DOHH2 (cell line): ENCODE measurements at regions not wholly inside any gene's neighbourhood (a gene's known extent, or its start where the extent isn't known, plus 50 kb on each side); places are given as distances from the start of the nearest gene placed in this dataset.

Experiments used
- H3F3A ChIP-seq: fragments of 200-600 bp; sonication (generic), shearing (Covaris generic); 2 replicates; pipeline ENCODE4 v1.6.0; 2016; ENCODE audit warnings: antibody characterized with exemption, mild to moderate bottlenecking; ENCODE audit not compliant: control insufficient read depth, insufficient read depth
- H3K27ac ChIP-seq: fragments of 200-600 bp; sonication (generic); 2 replicates; pipeline ENCODE4 v1.5.1; 2014; ENCODE audit warnings: low read depth, mild to moderate bottlenecking, low read length, moderate library complexity
- H3K27me3 ChIP-seq: fragments of 200-600 bp; sonication (generic); 2 replicates; pipeline ENCODE4 v1.6.1; 2014; ENCODE audit warnings: mild to moderate bottlenecking, low read length, mixed read lengths; ENCODE audit not compliant: control insufficient read depth
- H3K36me3 ChIP-seq: fragments of 200-600 bp; sonication (generic); 2 replicates; pipeline ENCODE4 v1.6.1; 2014; ENCODE audit warnings: mild to moderate bottlenecking, low read length, moderate library complexity, mixed read lengths; ENCODE audit not compliant: control insufficient read depth
- H3K4me1 ChIP-seq: fragments of 200-600 bp; sonication (generic); 2 replicates; pipeline ENCODE4 v1.6.1; 2014; ENCODE audit warnings: mild to moderate bottlenecking, low read length, mixed read lengths; ENCODE audit not compliant: control insufficient read depth
- H3K4me2 ChIP-seq: fragments of 200-600 bp; sonication (generic); 2 replicates; pipeline ENCODE4 v1.6.0; 2014; ENCODE audit warnings: mild to moderate bottlenecking, low read length, moderate library complexity
- H3K4me3 ChIP-seq: fragments of 200-600 bp; sonication (generic); 2 replicates; pipeline ENCODE4 v1.5.1; 2014; ENCODE audit warnings: mild to moderate bottlenecking, low read length, mixed read lengths
- H3K79me2 ChIP-seq: fragments of 200-600 bp; sonication (generic); 2 replicates; pipeline ENCODE4 v1.6.1; 2014; ENCODE audit warnings: mild to moderate bottlenecking, low read length, mixed read lengths; ENCODE audit not compliant: control insufficient read depth
- H3K9me2 ChIP-seq: fragments of 200-600 bp; sonication (generic); replicated peaks from 2 replicates; pipeline ENCODE4 v1.6.1; 2014; ENCODE audit warnings: mild to moderate bottlenecking, low read length, mixed read lengths; ENCODE audit not compliant: control insufficient read depth
- H3K9me3 ChIP-seq: fragments of 200-600 bp; sonication (generic); 2 replicates; pipeline ENCODE4 v1.6.1; 2014; ENCODE audit warnings: antibody characterized with exemption, low read length, mixed read lengths; ENCODE audit not compliant: control insufficient read depth, insufficient read depth
- H4K20me1 ChIP-seq: fragments of 200-600 bp; sonication (generic); 2 replicates; pipeline ENCODE4 v1.6.0; 2014; ENCODE audit warnings: low read depth, mild to moderate bottlenecking, antibody characterized with exemption, low read length, moderate library complexity; ENCODE audit not compliant: control insufficient read depth, insufficient read depth
- EZH2phosphoT487 ChIP-seq: fragments of 200-600 bp; sonication (generic); IDR thresholded peaks from 2 replicates; pipeline ENCODE4 v1.6.1; 2017; ENCODE audit warnings: borderline replicate concordance, mild to moderate bottlenecking, antibody characterized with exemption, low read length, moderate library complexity, mixed read lengths
- TF ChIP-seq, protein P1 (sequence below): fragments of 200-600 bp; sonication (generic); IDR thresholded peaks from one replicate; pipeline ENCODE4 v1.5.1; 2014; ENCODE audit warnings: antibody characterized with exemption, mild to moderate bottlenecking, low read depth, low read length; ENCODE audit not compliant: poor library complexity, severe bottlenecking

DNA sequence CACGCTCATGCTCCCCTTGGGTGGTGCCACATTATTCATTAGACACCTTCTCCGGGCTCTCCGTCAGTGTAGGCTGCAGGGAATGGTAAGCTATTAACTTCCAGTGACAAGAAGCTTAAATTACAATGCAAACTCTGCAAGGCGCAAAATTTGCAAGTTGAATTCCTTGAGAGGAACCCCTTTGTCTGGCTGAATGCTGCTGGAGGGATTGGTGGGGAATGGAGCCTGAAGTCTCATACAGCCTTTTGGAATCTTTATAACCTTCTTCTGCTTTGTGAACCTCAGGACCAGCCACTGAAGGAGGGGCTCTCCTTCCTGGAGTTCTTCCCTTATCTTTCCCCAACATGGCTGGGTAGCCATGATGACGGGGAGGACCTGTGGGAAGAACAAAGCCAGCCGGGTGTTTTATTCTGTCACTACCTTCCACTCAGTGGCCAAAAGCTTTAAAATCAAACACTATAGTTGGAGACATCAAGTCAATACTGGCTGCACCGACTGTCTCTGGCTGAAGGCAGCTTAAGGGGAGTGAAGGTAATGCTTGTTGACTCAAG is 220.9 kb upstream of the EPHA4 start:
- H3K4me2 ChIP-seq, result no peak overlapping the region
- no peaks in the 10 kb centered on the region for H3K79me2 ChIP-seq
- no peaks in the 10 kb centered on the region for H3K9me3 ChIP-seq
- no peak for TF ChIP-seq EZH2phosphoT487
- TF ChIP-seq, protein P1, sequence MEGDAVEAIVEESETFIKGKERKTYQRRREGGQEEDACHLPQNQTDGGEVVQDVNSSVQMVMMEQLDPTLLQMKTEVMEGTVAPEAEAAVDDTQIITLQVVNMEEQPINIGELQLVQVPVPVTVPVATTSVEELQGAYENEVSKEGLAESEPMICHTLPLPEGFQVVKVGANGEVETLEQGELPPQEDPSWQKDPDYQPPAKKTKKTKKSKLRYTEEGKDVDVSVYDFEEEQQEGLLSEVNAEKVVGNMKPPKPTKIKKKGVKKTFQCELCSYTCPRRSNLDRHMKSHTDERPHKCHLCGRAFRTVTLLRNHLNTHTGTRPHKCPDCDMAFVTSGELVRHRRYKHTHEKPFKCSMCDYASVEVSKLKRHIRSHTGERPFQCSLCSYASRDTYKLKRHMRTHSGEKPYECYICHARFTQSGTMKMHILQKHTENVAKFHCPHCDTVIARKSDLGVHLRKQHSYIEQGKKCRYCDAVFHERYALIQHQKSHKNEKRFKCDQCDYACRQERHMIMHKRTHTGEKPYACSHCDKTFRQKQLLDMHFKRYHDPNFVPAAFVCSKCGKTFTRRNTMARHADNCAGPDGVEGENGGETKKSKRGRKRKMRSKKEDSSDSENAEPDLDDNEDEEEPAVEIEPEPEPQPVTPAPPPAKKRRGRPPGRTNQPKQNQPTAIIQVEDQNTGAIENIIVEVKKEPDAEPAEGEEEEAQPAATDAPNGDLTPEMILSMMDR, result no peak
- H4K20me1 ChIP-seq, result no peaks in the 10 kb centered on the region
- H3K36me3 ChIP-seq, result no peaks in the 10 kb centered on the region
- H3K4me3 ChIP-seq, result no peak overlapping the region
- H3F3A ChIP-seq, result no peaks in the 10 kb centered on the region
- H3K27ac ChIP-seq, result no peak overlapping the region
- H3K4me1 ChIP-seq, result no peaks in the 10 kb centered on the region
- H3K27me3 ChIP-seq, result no peaks in the 10 kb centered on the region
- no peaks in the 10 kb centered on the region for H3K9me2 ChIP-seq

DNA sequence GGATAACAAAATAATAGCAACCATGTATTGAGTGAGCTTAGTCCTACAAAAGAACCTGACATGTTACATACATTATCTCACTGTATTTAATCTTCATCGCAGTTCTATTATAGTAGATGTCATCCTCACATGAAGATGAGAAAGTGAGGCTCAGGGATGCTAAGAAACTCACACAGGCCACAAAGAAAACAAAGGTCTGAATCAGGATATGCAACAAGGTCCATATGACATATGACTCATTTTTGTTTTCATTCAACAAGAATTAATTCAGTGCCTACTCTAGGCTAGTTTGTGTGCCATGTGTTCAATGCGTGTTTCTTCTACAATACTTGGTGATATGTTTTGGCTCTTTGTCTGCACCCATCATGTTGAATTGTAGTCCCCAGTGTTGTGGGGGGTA is 219.7 kb upstream of the EPHA4 start:
- Histone ChIP-seq H3K4me3 (no peak overlapping the region), H3K27ac (no peak overlapping the region), H3K9me3 (no peaks in the 10 kb centered on the region), H3F3A (no peaks in the 10 kb centered on the region), H3K27me3 (no peaks in the 10 kb centered on the region), H4K20me1 (no peaks in the 10 kb centered on the region), H3K79me2 (no peaks in the 10 kb centered on the region), H3K4me1 (no peaks in the 10 kb centered on the region), H3K36me3 (no peaks in the 10 kb centered on the region), H3K4me2 (no peak overlapping the region), H3K9me2 (no peaks in the 10 kb centered on the region)
- TF ChIP-seq EZH2phosphoT487, result no peak
- TF ChIP-seq, protein P1, result no peak

DNA sequence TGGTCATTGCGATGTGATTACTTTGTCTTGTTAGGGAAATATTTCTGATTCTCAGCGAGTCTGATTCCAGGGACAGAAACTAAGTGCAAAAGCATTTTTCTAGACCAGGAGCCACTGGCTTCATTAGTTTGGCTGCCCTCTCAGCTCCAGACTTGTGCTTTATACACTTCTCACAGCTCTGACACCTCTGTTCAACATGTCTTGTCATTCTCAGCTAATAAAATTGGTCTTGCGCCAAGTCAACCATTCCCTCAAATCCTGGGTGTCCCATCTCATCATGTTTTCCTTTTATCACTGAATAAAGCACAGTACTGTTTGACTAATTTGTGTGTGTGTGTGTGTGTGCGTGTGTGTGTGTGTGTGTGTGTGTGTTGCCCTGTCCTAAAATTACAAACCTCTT is 215.5 kb upstream of the EPHA4 start:
- Histone ChIP-seq H3K36me3 (no peaks in the 10 kb centered on the region), H3K9me2 (no peaks in the 10 kb centered on the region), H3K79me2 (no peaks in the 10 kb centered on the region), H3K4me1 (no peaks in the 10 kb centered on the region), H3K9me3 (no peaks in the 10 kb centered on the region), H3K27me3 (no peaks in the 10 kb centered on the region), H3K27ac (no peak overlapping the region), H3K4me3 (no peak overlapping the region), H4K20me1 (no peaks in the 10 kb centered on the region), H3K4me2 (no peak overlapping the region), H3F3A (no peaks in the 10 kb centered on the region)
- TF ChIP-seq EZH2phosphoT487, result no peak
- TF ChIP-seq, protein P1, result no peak
